A549 (cell line): ENCODE measurements at regions not wholly inside any gene's neighbourhood (a gene's known extent, or its start where the extent isn't known, plus 50 kb on each side); places are given as distances from the start of the nearest gene placed in this dataset.

Experiments
- CBX2 ChIP-seq: fragments of 200-600 bp; sonication (generic); IDR thresholded peaks from 2 replicates; pipeline ENCODE4 v1.6.1; 2016; ENCODE audit warnings: low read depth, mild to moderate bottlenecking, borderline replicate concordance
- CEBPB ChIP-seq, 2 experiments: fragments of >200 bp in 1 of 2; sonication (Bioruptor Twin) in 1 of 2; formaldehyde crosslinking in 1 of 2; IDR thresholded peaks; 2 replicates each; pipeline ENCODE4 v1.6.1; 2012 to 2016
- CTCF ChIP-seq: fragments of >200 bp; sonication (Bioruptor Twin); formaldehyde crosslinking; IDR thresholded peaks from 3 replicates; pipeline ENCODE4 v1.5.1; 2016
- ELK1 ChIP-seq: fragments of 150-350 bp; IDR thresholded peaks from 2 replicates; pipeline ENCODE4 v1.6.1; 2014; ENCODE audit warnings: low read depth, mild to moderate bottlenecking, low read length
- PBX3 ChIP-seq: IDR thresholded peaks from 2 replicates; pipeline ENCODE4 v1.6.1; 2012
- POLR2A ChIP-seq: IDR thresholded peaks from 2 replicates; pipeline ENCODE4 v1.6.1; 2012; ENCODE audit warnings: mild to moderate bottlenecking, low read length
- RFX5 ChIP-seq: fragments of 450-650 bp; IDR thresholded peaks from 2 replicates; pipeline ENCODE4 v1.7.1; 2014; ENCODE audit warnings: antibody characterized with exemption, mild to moderate bottlenecking, moderate library complexity
- RNF2 ChIP-seq: fragments of 200-600 bp; sonication (generic); IDR thresholded peaks from 2 replicates; pipeline ENCODE4 v1.6.1; 2016; ENCODE audit warnings: low read depth, mild to moderate bottlenecking, antibody characterized with exemption, moderate library complexity, borderline replicate concordance
- SREBF2 ChIP-seq: fragments of 450-650 bp; IDR thresholded peaks from 2 replicates; pipeline ENCODE4 v1.6.1; 2014; ENCODE audit warnings: mild to moderate bottlenecking, moderate library complexity
- TP53 ChIP-seq: fragments of 250-450 bp; sonication (Bioruptor Pico); IDR thresholded peaks from 2 replicates; pipeline ENCODE4 v1.5.0; 2021; ENCODE audit warnings: mild to moderate bottlenecking, moderate library complexity
- USF2 ChIP-seq: fragments of 450-650 bp; IDR thresholded peaks from 2 replicates; pipeline ENCODE4 v1.6.1; 2014; ENCODE audit warnings: antibody characterized with exemption
- TF ChIP-seq, protein P1 (sequence below): fragments of 200-600 bp; sonication (generic); IDR thresholded peaks from 2 replicates; pipeline ENCODE4 v1.6.1; 2016; ENCODE audit warnings: antibody characterized with exemption, mild to moderate bottlenecking, moderate library complexity
- TF ChIP-seq, protein P2 (sequence below): IDR thresholded peaks from 2 replicates; pipeline ENCODE4 v1.6.1; 2012

DNA sequence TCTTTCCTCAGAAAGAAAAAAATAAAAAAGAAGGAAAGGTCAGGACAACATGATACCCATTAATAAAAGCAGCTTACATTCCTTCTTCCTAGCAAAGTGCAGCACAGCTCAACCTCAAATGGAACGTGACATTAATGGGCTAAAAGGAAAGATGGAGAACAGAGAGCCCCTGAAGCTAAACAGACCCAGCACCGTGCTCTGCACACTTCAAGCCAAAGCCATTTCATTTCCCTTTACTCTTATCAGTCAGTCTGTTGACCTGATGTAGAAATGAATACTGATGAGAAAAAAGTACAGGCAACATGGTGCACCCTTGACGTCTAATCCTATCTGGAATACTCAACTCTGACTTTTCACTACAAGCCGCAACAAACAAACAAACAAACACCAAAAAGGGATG is 57.7 kb upstream of the EDNRA start:
- TF ChIP-seq CTCF, result no peak
- TF ChIP-seq, protein P1, sequence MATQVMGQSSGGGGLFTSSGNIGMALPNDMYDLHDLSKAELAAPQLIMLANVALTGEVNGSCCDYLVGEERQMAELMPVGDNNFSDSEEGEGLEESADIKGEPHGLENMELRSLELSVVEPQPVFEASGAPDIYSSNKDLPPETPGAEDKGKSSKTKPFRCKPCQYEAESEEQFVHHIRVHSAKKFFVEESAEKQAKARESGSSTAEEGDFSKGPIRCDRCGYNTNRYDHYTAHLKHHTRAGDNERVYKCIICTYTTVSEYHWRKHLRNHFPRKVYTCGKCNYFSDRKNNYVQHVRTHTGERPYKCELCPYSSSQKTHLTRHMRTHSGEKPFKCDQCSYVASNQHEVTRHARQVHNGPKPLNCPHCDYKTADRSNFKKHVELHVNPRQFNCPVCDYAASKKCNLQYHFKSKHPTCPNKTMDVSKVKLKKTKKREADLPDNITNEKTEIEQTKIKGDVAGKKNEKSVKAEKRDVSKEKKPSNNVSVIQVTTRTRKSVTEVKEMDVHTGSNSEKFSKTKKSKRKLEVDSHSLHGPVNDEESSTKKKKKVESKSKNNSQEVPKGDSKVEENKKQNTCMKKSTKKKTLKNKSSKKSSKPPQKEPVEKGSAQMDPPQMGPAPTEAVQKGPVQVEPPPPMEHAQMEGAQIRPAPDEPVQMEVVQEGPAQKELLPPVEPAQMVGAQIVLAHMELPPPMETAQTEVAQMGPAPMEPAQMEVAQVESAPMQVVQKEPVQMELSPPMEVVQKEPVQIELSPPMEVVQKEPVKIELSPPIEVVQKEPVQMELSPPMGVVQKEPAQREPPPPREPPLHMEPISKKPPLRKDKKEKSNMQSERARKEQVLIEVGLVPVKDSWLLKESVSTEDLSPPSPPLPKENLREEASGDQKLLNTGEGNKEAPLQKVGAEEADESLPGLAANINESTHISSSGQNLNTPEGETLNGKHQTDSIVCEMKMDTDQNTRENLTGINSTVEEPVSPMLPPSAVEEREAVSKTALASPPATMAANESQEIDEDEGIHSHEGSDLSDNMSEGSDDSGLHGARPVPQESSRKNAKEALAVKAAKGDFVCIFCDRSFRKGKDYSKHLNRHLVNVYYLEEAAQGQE, result no peak
- no peak for TF ChIP-seq CBX2
- no peak for TF ChIP-seq TP53
- no peak for TF ChIP-seq SREBF2
- no peak for TF ChIP-seq PBX3
- TF ChIP-seq CEBPB (IDR thresholded peaks at IDR 0.05), result no peak
- TF ChIP-seq, protein P2, sequence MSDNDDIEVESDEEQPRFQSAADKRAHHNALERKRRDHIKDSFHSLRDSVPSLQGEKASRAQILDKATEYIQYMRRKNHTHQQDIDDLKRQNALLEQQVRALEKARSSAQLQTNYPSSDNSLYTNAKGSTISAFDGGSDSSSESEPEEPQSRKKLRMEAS, result no peak
- TF ChIP-seq POLR2A, result no peak
- TF ChIP-seq USF2, result no peak
- TF ChIP-seq ELK1, result no peak
- TF ChIP-seq RFX5, result no peak
- no peak for TF ChIP-seq RNF2
